Psoas muscle (tissue), 7 donors: ENCODE measurements at regions not wholly inside any gene's neighbourhood (a gene's known extent, or its start where the extent isn't known, plus 50 kb on each side); places are given as distances from the start of the nearest gene placed in this dataset.

Source experiments
- ATAC-seq, 4 donors: fragments of 200-7000 bp; cut with Tn5 transposase; one replicate each; pipeline ENCODE4 v1.9.1; 2020; ENCODE audit warnings: moderate library complexity in 3 of 4, mild to moderate bottlenecking in 2 of 4
- DNase-seq, 2 donors: peaks; one replicate each; pipeline ENCODE4 v3.0.0-alpha.2; 2020
- H3K27ac ChIP-seq: fragments of 200-600 bp; one replicate; pipeline ENCODE4 v1.8.0; 2022
- H3K27me3 ChIP-seq, 3 donors: fragments of 200-600 bp in 1 of 3; one replicate each; pipeline versions ENCODE4 v1.6.1 to v1.8.0; 2013 to 2022; ENCODE audit warnings: low read length in 2 of 3, mild to moderate bottlenecking in 2 of 3, moderate library complexity in 1 of 3; ENCODE audit not compliant: insufficient read depth in 3 of 3
- H3K36me3 ChIP-seq, 2 donors: fragments of 200-600 bp in 1 of 2; one replicate each; pipeline versions ENCODE4 v1.6.1 to v1.8.0; 2013 to 2022; ENCODE audit warnings: low read depth in 1 of 2, mild to moderate bottlenecking in 1 of 2, moderate library complexity in 1 of 2; ENCODE audit not compliant: insufficient read depth in 1 of 2
- H3K4me1 ChIP-seq: fragments of 200-600 bp; one replicate; pipeline ENCODE4 v1.8.0; 2022
- H3K4me3 ChIP-seq: fragments of 200-600 bp; one replicate; pipeline ENCODE4 v1.8.0; 2022; ENCODE audit warnings: mild to moderate bottlenecking
- H3K9me3 ChIP-seq: fragments of 200-600 bp; one replicate; pipeline ENCODE4 v1.8.0; 2022
- CTCF ChIP-seq: fragments of 200-600 bp; IDR thresholded peaks from one replicate; pipeline ENCODE4 v1.8.0; 2022; ENCODE audit warnings: antibody characterized with exemption
- WGBS, 3 donors: extraction: QIAGEN DNeasy Blood & Tissue Kit; methylation state at CpG; one replicate each; pipeline versions ENCODE4 v1.1.6 to v1.1.7; 2013; 5-methylcytosine and 5-hydroxymethylcytosine counted together
- intact Hi-C, 2 donors: fragments of 100-400 bp; cut with DNase I; formaldehyde crosslinking; loops; one replicate each; pipeline versions ENCODE4 v1.11.0 to v1.14.2; 2022
- donor health status: healthy with polysubstance abuse.
- donor health status: DM: no; HTN: no; CAD: no; lungs with moderate emphysema.
- donor health status: Bipolar disorder and iron deficiency.
- donor health status: healthy.
- donor health status: DM: yes; HTN: yes; CAD: no.
- donor health status: DM: no; HTN: no; CAD: no.
- donor health status: DM: yes; HTN: yes; CAD: no.

GRCh38 chr17:34733333-34733732 lies 154.0 kb downstream of the TMEM132E start:
- intact Hi-C loops: loop anchor here in 1 of 2 donors (2.0 kb wide), 1 partner anchor 21 kb away; no protein-coding TSS in a partner anchor

GRCh38 chr17:34730816-34731215 lies 151.4 kb downstream of the TMEM132E start:
- Histone ChIP-seq H3K27ac (no peak overlapping the region), H3K36me3 (no peaks in the 10 kb centered on the region), H3K4me1 (no peaks in the 10 kb centered on the region), H3K9me3 (no peaks in the 10 kb centered on the region), H3K4me3 (no peak overlapping the region), H3K27me3 (peaks cover 0 to 6% (median 3%) of the 10 kb centered on the region in 3 donors)
- no peak for DNase-seq
- 65 to 72% (median 65%) methylated on average over 3 of the region's 3 CpGs for WGBS, 3 donors
- no peak for TF ChIP-seq CTCF
- intact Hi-C loops: no loop called here
- ATAC-seq: no peak

More at GRCh38 chr17:34733333-34733732, 154.0 kb downstream of the TMEM132E start:
- Histone ChIP-seq H3K4me3 (no peak overlapping the region), H3K36me3 (no peaks in the 10 kb centered on the region), H3K27ac (no peak overlapping the region), H3K4me1 (no peaks in the 10 kb centered on the region), H3K9me3 (no peaks in the 10 kb centered on the region), H3K27me3 (peaks cover 0 to 6% (median 3%) of the 10 kb centered on the region in 3 donors)
- no peak for DNase-seq
- WGBS, 3 donors: 40 to 46% (median 42%) methylated on average over 5 of the region's 5 CpGs
- ATAC-seq: no peak
- TF ChIP-seq CTCF: no peak

GRCh38 chr17:34728771-34729310 lies 149.5 kb downstream of the TMEM132E start:
- 31 to 40% (median 38%) methylated on average over 10 of the region's 10 CpGs for WGBS, 3 donors
- Histone ChIP-seq H3K4me1 (no peaks in the 10 kb centered on the region), H3K4me3 (no peak overlapping the region), H3K27ac (no peak overlapping the region), H3K9me3 (no peaks in the 10 kb centered on the region), H3K27me3 (peaks cover 0 to 3% (median 0%) of the 10 kb centered on the region in 3 donors), H3K36me3 (no peaks in the 10 kb centered on the region)
- ATAC-seq (no peak), DNase-seq (no peak)
- TF ChIP-seq CTCF: no peak
- intact Hi-C loops: no loop called here

GRCh38 chr17:34727601-34728000 lies 148.2 kb downstream of the TMEM132E start:
- H3K27me3 ChIP-seq: peaks cover 0 to 3% (median 3%) of the 10 kb centered on the region in 3 donors
- no peak for DNase-seq
- H3K4me3 ChIP-seq: no peak overlapping the region
- no peak for ATAC-seq
- H3K9me3 ChIP-seq: no peaks in the 10 kb centered on the region
- no peak for TF ChIP-seq CTCF
- intact Hi-C loops: no loop called here
- 45 to 53% (median 50%) methylated on average over 6 of the region's 6 CpGs for WGBS, 3 donors
- no peaks in the 10 kb centered on the region for H3K36me3 ChIP-seq
- H3K4me1 ChIP-seq: no peaks in the 10 kb centered on the region
- no peak overlapping the region for H3K27ac ChIP-seq
